HG02885 (cell line): ENCODE measurements at regions not wholly inside any gene's neighbourhood (a gene's known extent, or its start where the extent isn't known, plus 50 kb on each side); places are given as distances from the start of the nearest gene placed in this dataset.

ENCODE experiments used
- ATAC-seq: cut with Tn5 transposase; IDR thresholded peaks from one replicate; pipeline ENCODE4 v1.9.1; 2021; ENCODE audit warnings: mild to moderate bottlenecking; ENCODE audit not compliant: unreplicated experiment, poor library complexity

DNA sequence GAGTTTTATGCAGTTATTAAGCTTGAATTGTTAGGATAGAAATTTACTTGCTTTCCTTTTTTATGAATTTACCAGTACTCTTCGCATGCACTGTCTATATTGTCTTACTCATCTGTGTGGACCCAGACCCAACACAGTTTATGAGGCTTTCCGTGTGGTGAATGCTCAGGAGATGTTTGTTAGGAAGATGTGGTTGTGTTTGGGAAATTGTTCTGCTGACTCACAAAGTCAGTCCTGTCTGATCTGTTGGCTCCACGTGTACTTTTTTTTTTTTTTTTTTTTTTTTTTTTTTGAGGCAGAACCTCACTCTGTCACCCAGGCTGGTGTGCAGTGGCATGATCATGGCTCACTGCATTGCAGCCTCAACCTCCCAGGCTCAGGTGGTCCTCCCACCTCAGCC, 532.5 kb downstream of the LMO7 start:
- no peak for ATAC-seq

DNA sequence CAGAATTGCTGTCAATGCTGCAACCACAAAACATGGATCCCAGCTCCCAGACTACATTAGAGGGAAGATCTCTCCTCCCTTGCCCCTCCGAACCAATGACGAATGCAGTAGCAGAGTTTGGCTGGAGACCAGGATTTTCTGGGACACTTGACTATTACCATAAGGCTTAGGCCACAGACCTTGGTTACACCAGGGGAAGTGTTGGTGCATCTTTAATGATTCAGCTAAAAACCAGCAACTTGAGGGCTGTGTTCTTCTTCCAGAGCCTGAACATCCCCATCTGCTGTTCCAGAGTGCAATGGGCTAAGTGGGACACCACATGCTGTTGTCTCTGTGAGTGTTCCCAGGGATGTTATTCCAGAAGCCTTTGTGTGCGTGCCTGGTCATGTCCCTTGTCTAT, 528.2 kb downstream of the LMO7 start:
- ATAC-seq = no peak

DNA sequence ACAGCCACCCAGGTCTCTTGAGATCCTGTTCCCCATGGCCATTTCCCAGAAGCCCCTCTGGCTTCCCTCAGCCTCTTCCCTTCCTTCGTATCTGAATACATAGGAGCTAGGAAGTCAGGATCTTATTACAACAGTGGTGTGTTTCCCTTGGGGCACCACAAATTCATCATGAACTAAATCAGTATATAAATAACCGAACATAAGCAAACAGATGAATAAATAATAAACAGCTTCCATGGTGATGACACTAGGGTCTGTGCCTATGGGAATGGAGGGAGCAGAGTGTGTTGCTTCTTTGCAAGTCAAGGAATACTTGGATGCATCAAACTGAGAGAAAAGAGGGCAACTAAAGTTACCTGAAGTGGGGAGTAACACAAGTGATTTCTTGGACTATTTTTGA, 527.6 kb downstream of the LMO7 start:
- ATAC-seq = no peak

DNA sequence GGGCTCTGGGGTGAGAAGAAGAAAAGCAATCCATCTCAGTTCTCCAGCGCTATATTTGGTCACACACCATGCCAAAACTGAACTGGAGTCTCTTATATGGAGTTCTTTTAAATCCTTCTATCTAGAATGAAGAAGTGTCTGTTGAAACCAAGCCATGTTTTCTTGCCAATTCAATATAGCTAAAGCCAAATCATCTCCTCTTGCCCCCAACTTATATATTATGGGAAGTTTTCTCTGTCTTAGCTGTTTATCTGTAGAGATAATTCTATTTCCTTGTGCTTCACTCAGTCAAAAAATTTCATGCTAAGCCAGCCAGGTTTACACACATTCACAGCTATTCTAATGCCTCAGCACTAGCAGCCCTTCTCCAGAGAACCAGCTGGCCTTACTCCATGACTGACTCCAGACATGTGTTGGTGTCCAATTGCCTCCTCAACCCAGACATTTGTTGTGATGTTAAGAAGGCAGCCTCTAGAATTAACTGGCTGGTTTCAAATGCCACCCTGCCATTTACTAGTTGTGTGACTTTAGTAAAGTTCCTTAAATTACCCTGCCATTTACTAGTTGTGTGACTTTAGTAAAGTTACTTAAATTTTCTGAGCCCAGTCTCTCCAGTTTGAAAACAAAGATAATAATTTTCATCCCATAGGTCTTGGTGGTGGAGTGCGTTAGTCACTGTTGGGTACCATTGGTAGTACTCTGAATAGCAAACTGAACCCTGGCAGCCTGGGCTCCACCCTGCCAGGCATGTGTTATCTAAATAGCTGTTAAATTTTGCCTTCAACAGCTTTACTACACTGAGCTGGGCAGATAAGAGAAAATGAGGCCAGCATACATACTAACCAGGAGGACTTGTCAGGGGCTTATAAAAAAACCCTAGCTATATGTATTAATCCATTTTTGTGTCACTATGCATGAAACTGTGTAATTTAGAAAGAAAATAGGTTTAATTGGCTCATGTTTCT, 525.1 kb downstream of the LMO7 start:
- no peak for ATAC-seq

DNA sequence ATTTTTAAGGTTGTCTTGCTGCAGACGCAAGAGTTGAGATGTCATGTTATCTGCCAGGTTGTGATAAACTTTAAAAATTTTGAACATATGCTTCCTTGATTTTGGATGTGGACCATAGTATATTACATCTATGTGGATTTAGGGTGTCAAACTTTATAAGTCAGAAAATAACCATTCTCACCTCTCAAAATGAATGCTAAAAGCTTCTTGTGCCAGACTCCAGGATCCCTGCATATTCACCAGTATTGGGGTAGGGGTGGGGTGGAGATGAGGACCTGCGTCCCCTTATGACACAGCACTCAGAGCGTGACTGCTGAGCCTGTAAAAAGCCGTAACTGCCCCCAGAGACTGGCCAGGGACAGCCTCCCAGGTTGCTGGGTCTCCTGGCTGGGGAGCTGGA, 524.4 kb downstream of the LMO7 start:
- no peak for ATAC-seq

DNA sequence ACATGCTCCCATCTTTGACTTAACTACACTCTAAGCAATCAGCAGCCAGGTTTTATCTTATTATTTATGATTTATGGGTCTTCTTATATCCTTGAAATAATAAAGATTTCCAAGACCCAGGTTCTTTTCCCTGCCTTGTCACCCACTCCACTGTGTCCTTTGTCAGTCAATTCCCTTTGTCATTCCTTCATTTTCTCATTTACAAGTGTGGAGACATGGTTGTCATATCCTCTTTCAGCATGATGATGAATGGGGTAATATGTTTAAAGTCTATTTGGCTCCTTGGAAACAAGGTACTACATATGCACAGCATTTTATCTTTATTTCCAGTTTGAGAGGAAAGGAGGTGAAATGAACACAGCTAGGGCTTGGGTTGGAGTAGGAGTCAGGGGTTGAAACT, 521.8 kb downstream of the LMO7 start:
- ATAC-seq = no peak

DNA sequence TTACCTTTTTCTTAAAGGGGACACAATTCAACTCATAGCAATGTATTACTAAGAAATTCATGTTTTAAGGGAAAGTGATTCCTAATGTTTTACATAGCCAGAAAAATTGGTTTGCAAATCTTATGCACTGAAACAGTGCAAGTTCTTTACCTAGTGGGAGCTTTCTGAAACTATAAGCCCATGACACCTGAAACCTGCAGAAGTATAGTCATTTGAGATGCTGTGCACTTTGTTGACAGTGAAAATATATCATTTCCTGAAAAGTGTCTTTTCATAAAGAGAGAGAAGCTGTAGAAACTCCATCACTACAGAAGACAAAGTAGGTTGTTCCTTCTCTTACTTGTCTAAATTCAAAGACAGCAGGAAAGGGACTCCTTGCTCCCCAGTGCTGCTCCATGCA, 517.1 kb downstream of the LMO7 start:
- ATAC-seq = no peak

DNA sequence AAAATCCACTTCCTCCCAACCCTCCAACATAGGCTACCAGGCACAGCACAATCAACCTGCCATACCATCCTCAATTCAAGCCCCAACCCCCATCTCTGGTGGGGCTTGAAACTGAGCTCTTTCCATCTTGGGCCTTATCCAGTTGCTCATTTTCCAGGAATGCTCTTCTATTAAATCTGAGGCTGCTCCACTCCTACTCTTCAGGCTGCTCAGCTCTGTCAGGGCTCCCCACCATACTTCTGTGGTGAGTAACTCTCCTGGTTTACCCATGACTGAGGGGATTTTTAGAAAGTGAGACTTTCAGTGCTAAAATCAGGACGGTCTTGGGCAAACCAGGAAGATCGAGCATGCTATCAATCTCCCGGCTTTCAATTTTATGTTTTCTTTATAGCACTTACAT, 512.8 kb downstream of the LMO7 start:
- no peak for ATAC-seq

DNA sequence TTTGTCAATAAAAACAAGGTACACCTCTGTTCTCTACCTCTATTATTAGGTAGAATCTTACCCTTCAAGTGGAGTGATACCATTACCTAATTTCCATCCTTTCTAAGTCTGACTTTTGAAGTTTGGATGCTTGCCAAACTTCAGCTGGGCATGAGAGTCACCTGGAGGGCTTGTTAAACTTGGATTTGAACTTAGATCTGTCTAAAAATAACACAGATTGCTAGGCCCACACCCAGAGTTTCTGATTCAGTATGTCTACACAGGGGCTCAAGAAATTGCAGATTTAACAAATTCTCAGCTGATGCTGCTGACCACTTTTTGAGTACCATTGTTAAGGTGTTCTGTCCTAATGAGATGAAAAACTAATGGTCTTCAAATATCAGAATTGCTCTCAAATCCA, 512.2 kb downstream of the LMO7 start:
- ATAC-seq = no peak

DNA sequence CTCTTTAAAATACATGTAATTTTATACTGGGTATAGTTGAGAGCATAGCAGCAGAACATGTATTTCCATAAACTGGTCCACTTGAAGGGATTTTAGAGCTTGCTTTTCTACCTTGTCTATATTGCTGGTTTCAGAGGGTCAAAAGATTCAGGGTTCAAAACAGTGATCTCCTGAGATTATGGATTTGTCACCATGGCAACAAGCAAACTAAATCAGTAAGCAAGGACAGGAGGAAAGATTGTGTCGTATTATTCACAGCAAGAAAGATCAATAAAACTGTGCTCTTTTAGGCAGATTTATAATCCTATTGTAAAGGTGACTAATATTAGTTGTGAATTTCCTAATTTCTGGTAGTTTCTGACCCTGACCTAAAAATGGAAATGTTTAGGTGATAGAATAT, 496.4 kb downstream of the LMO7 start:
- no peak for ATAC-seq

DNA sequence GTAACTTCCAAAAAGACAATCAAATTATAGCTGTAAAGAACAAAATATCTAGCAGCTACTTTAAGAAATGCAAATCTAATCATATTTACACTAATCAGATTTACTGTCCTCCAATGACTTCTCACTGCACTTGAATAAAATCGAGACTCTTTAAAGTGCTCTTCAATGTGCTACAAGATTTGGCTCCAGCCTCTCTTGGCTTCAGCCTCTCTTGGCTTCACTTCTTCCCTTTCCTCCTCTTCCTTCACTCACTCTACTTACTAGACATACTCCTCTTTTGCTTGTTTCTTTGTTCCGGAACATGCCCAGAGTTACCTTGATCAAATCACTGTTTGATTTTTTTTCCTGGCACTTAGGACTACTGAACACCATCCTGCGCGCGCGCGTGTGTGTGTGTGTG, 495.4 kb downstream of the LMO7 start:
- no peak for ATAC-seq

DNA sequence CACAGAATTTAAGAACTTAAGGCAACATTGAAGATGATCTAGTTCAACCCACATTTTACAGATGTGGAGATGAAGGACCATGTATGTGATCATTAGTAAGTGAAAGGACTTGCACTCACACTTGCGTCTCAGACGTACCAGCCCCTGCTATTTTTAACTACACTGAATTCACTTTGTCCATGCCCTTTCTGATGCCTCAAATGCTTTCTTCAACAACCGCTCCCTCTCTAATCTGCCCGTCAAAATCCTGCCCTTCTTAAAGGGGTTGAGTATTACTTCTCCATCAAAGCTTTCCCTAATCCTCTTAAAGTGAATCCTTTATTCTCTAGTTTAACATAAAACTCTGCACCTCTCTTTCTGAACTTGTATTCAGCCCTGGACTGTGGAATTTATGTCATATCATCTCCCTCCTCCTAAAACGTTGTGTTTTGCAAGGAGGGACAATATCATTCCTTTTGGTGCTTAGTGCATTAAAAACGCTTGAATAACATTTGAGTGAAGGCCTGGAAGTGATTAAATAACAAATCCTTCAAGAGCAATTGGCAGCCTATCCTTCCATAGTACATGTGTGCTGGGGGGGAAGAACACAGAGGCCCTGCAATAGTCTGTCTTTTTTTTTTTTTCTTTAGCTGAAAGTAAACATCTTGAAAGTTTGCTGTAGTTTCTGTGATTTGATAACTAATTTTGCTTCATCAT, 493.3 kb downstream of the LMO7 start:
- no peak for ATAC-seq

DNA sequence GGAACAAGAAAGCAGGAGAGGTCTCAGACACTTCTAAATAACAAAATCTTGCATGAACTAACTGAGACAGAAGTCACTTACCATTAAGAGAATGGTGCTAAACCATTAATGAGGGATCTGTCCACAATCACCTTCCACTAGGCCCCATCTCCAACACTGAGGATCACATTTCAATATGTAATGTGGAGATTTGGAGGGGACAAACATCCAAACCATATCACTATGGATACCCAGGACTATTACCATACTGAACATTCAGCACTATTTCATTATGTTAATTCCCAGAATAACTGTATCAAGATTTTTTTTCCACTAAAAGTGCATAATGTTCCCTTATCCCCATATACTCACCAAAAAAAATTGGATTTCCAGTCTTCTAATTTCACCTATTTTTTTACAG, 491.8 kb downstream of the LMO7 start:
- no peak for ATAC-seq

DNA sequence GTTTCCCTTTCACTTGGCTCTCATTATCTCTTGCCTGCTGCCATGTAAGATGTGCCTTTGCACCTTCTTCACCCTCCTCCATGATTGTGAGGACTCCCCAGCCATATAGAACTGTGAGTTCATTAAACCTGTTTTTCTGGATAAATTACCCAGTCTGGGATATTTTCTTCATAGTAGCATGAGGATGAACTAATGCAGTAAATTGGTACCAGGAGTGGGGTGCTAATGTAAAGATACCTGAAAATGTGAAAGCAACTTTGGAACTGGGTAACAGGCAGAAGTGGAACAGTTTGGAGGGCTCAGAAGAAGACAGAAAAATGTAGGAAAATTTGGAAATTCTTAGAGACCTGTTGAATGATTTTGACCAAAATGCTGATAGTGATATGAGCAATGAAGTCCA, 487.4 kb downstream of the LMO7 start:
- ATAC-seq = no peak

DNA sequence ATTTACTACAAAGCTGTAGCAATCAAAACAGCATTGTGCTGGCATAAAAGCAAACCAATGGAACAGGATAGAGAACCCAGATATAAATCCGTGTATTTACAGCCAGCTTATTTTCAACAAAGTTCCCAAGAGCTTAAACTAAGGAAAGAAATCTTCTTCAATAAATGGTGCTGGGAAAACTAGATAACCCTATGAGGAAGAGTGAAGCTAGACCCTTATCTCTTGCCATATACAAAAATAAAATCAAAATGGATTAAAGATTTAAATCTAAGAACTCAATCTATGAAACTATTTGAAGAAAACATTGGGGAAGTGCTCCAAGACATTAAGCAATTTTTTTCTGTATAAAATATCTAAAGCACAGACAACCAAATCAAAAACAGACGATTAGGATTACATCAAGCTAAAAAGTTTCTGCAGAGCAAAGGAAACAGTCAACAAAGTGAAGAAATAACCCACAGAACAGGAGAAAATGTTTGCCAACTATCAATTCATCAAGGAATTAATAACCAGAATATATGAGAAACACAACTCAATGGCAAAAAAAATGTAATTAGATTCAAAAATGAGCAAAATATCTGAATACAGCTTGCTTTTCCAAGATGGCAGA, 480.7 kb downstream of the LMO7 start:
- no peak for ATAC-seq

DNA sequence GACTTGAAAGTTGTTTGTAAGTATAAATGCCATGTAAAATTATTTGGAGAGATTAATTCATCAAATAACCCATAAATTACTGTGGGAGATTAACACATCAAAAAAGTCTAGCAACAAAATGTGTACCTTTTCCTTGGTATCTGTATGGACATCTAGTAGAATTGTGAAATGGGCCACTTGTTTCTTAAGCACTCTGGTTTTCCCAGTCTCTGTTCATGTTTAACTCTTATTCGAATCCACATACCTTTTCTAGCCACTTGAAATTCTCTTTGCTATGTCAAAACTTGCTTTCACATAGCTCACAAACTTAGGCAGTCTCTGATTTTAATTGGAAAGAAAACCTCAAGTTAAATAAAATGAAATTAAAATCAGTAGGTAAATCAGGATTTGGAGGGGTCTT, 470.6 kb downstream of the LMO7 start:
- ATAC-seq = no peak

DNA sequence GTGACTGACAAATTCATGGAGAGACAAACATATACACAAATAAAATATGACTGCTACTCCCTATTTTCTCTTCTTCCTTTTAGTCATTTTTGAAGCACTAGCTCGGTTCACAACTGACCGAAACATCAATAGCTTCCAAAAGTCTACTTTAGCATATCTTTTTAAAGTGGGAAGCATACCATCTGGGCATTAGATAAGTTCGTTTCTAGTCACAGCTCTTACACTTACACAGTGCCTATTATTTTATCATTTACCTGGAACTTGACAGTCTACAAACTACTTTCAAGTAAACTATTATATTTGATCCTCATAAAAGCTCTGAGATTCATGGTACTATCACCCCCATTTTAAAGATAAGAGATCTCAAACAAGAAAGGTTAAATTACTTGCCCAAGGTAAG, 458.5 kb downstream of the LMO7 start:
- no peak for ATAC-seq

DNA sequence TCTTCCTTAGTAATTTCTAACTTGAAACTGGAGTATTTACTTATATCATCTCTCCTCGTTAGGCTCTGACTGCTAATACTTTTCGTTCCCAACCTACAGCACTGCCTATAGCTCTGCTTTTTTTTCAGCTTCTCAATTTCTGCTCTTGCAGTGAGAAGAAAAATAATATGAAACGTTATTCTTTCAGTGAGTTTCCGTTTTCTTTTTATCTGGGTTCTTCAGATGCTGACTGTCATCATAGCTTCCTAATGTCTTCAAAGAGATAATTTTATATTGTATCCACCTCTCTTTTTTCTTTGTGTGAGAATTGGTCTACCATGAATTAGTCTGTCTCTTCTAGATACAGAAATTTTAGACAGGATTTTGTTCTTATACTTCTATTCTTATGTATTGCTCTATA, 454.9 kb downstream of the LMO7 start:
- no peak for ATAC-seq

DNA sequence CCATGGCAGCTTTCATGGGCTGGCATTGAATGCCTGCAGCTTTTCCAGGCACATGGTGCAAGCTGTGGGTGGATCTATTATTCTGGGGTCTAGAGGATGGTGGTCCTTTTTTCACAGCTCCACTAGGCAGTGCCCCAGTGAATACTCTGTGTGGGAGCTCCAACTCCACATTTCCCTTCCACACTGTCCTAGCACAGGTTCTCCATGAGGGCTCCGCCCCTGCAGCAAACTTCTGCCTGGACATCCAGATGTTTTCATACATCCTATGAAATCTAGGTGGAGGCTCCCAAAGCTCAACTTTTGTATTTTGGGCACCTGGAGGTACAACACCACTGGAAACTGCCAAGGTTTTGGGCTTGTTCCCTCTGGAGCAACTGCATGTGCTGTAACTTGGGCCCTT, 450.6 kb downstream of the LMO7 start:
- ATAC-seq = no peak

DNA sequence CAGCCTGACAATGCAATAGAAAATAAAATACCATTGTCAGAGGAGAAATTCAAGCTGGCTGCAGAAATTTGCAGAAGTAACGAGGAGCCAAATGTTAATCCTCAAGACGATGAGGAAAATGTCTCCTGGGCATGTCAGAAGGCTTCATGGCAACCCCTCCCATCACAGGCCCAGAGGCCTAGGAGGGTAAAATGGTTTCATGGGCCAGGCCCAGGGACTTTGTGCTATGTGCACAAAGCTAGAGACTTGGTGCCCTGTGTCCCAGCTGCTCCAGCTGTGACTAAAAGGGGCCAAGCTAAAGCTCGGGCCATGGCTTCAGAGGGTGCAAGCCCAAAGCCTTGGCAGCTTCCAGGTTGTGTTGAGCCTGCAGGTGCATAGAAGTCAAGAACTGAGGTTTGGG, 431.7 kb downstream of the LMO7 start:
- no peak for ATAC-seq

DNA sequence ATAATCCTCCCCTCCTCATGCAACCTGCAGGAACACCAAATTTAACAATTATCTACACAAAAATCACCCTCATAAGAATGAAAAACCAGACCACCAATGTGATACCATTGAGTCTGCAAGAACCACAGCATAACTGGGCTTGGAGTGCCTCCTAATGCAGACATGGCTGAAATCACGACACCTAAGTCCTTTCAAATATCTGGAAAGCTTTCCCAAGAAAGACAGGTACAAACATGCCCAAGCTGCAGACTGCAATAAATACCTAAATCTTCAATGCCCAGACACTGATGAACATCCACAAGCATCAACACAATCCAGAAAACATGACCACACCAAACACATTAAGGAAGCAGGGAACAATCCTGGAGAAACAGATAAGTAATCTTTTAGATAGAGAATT, 417.1 kb downstream of the LMO7 start:
- ATAC-seq = no peak
